Fibroblast of gingiva (primary cell): ENCODE measurements at regions not wholly inside any gene's neighbourhood (a gene's known extent, or its start where the extent isn't known, plus 50 kb on each side); places are given as distances from the start of the nearest gene placed in this dataset.

Experiments used
- DNase-seq: peaks from one replicate; pipeline ENCODE4 v3.0.0-alpha.2; 2011; ENCODE audit warnings: low read depth

- no peak for DNase-seq
Measured at GRCh38 chr18:66735933-66736332, 132.0 kb upstream of the CDH19 start.

- DNase-seq: no peak
Measured at GRCh38 chr18:66734451-66734850, 130.6 kb upstream of the CDH19 start.

- DNase-seq: no peak
Measured at GRCh38 chr18:66731890-66732289, 128.0 kb upstream of the CDH19 start.

- no peak for DNase-seq
Measured at GRCh38 chr18:66729442-66730239, 125.8 kb upstream of the CDH19 start.

GRCh38 chr18:66728951-66729350 lies 125.1 kb upstream of the CDH19 start:
- no peak for DNase-seq

- no peak for DNase-seq
Measured at GRCh38 chr18:66727991-66728390, 124.1 kb upstream of the CDH19 start.

- no peak for DNase-seq
Measured at GRCh38 chr18:66724664-66725356, 120.9 kb upstream of the CDH19 start.

- DNase-seq: no peak
Measured at GRCh38 chr18:66722671-66723070, 118.8 kb upstream of the CDH19 start.

- DNase-seq: no peak
Measured at GRCh38 chr18:66708646-66709045, 104.8 kb upstream of the CDH19 start.

GRCh38 chr18:66707473-66707872 lies 103.6 kb upstream of the CDH19 start:
- no peak for DNase-seq

- DNase-seq: no peak
Measured at GRCh38 chr18:66695281-66695680, 91.4 kb upstream of the CDH19 start.

GRCh38 chr18:66694852-66695251 lies 91.0 kb upstream of the CDH19 start:
- no peak for DNase-seq

GRCh38 chr18:66687635-66688034 lies 83.7 kb upstream of the CDH19 start:
- DNase-seq: no peak

GRCh38 chr18:66682855-66683322 lies 79.0 kb upstream of the CDH19 start:
- DNase-seq: no peak

- DNase-seq: no peak
Measured at GRCh38 chr18:66676699-66677098, 72.8 kb upstream of the CDH19 start.

- no peak for DNase-seq
Measured at GRCh38 chr18:66674286-66674685, 70.4 kb upstream of the CDH19 start.

GRCh38 chr18:66668706-66669105 lies 64.8 kb upstream of the CDH19 start:
- DNase-seq: no peak

- DNase-seq: no peak
Measured at GRCh38 chr18:66662632-66663031, 58.7 kb upstream of the CDH19 start.

- DNase-seq: no peak
Measured at GRCh38 chr18:66655407-66655806, 51.5 kb upstream of the CDH19 start.
